ENCODE measurements at regions not wholly inside any gene's neighbourhood (a gene's known extent, or its start where the extent isn't known, plus 50 kb on each side); places are given as distances from the start of the nearest gene placed in this dataset.

GRCh38 chr20:54344832-54345231, 130.6 kb upstream of the DOK5 start:
- Mint-ChIP-seq H3K36me3 (ENCODE audit: insufficient read depth, unreplicated experiment) (no peaks in the 10 kb centered on the region), H3K9me3 (ENCODE audit: unreplicated experiment) (no peaks in the 10 kb centered on the region), H3K4me3 (ENCODE audit: unreplicated experiment) (no peak overlapping the region), H3K27ac (ENCODE audit: unreplicated experiment) (no peak overlapping the region), H3K27me3 (ENCODE audit: insufficient read depth, unreplicated experiment) (peaks cover 5% of the 10 kb centered on the region), H3K4me1 (ENCODE audit: low read depth, unreplicated experiment) (no peaks in the 10 kb centered on the region)
- Histone ChIP-seq H3K4me1 (no peaks in the 10 kb centered on the region), H3K36me3 (ENCODE audit: control insufficient read depth, insufficient read depth, low read length) (no peaks in the 10 kb centered on the region), H3K9me3 (no peaks in the 10 kb centered on the region), H3K4me3 (ENCODE audit: low read depth, low read length) (no peak overlapping the region), H3K27me3 (replicated peaks; ENCODE audit: control insufficient read depth, insufficient read depth, low read length) (no peaks in the 10 kb centered on the region)
- intact Hi-C loops (cut with micrococcal nuclease; ENCODE audit: unreplicated experiment) = no loop called here
- POLR2A ChIA-PET = no interaction called here
- DNase-seq = no peak
- CTCF ChIA-PET = no interaction called here
- BruUV-seq (replicated peaks) = no TSS peak
- TF ChIP-seq, protein P1, sequence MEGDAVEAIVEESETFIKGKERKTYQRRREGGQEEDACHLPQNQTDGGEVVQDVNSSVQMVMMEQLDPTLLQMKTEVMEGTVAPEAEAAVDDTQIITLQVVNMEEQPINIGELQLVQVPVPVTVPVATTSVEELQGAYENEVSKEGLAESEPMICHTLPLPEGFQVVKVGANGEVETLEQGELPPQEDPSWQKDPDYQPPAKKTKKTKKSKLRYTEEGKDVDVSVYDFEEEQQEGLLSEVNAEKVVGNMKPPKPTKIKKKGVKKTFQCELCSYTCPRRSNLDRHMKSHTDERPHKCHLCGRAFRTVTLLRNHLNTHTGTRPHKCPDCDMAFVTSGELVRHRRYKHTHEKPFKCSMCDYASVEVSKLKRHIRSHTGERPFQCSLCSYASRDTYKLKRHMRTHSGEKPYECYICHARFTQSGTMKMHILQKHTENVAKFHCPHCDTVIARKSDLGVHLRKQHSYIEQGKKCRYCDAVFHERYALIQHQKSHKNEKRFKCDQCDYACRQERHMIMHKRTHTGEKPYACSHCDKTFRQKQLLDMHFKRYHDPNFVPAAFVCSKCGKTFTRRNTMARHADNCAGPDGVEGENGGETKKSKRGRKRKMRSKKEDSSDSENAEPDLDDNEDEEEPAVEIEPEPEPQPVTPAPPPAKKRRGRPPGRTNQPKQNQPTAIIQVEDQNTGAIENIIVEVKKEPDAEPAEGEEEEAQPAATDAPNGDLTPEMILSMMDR (IDR thresholded peaks at IDR 0.05; ENCODE audit: insufficient read depth in 1 of 2, low read depth in 1 of 2, low read length in 1 of 2, severe bottlenecking in 1 of 2, unreplicated experiment in 1 of 2) = no peak

- no peak for DNase-seq
- Mint-ChIP-seq H3K36me3 (ENCODE audit: insufficient read depth, unreplicated experiment) (no peaks in the 10 kb centered on the region), H3K27me3 (ENCODE audit: insufficient read depth, unreplicated experiment) (peaks cover 5% of the 10 kb centered on the region), H3K4me3 (ENCODE audit: unreplicated experiment) (no peak overlapping the region), H3K27ac (ENCODE audit: unreplicated experiment) (no peak overlapping the region), H3K4me1 (ENCODE audit: low read depth, unreplicated experiment) (no peaks in the 10 kb centered on the region), H3K9me3 (ENCODE audit: unreplicated experiment) (no peaks in the 10 kb centered on the region)
- H3K9me3 ChIP-seq = no peaks in the 10 kb centered on the region
- CTCF ChIA-PET = no interaction called here
- H3K36me3 ChIP-seq (ENCODE audit: control insufficient read depth, insufficient read depth, low read length) = no peaks in the 10 kb centered on the region
- no TSS peak for BruUV-seq (replicated peaks)
- no peaks in the 10 kb centered on the region for H3K4me1 ChIP-seq
- intact Hi-C loops (cut with micrococcal nuclease; ENCODE audit: unreplicated experiment) = no loop called here
- H3K4me3 ChIP-seq (ENCODE audit: low read depth, low read length) = no peak overlapping the region
- TF ChIP-seq, protein P1 (IDR thresholded peaks at IDR 0.05; ENCODE audit: insufficient read depth in 1 of 2, low read depth in 1 of 2, low read length in 1 of 2, severe bottlenecking in 1 of 2, unreplicated experiment in 1 of 2) = no peak
- H3K27me3 ChIP-seq (replicated peaks; ENCODE audit: control insufficient read depth, insufficient read depth, low read length) = no peaks in the 10 kb centered on the region
- POLR2A ChIA-PET = no interaction called here
Measured at GRCh38 chr20:54345301-54345724, 130.1 kb upstream of the DOK5 start.

GRCh38 chr20:54345821-54346220, 129.6 kb upstream of the DOK5 start:
- intact Hi-C loops (cut with micrococcal nuclease; ENCODE audit: unreplicated experiment) = no loop called here
- no peaks in the 10 kb centered on the region for H3K36me3 ChIP-seq (ENCODE audit: control insufficient read depth, insufficient read depth, low read length)
- no peaks in the 10 kb centered on the region for H3K4me1 Mint-ChIP-seq (ENCODE audit: low read depth, unreplicated experiment)
- TF ChIP-seq, protein P1 (IDR thresholded peaks at IDR 0.05; ENCODE audit: insufficient read depth in 1 of 2, low read depth in 1 of 2, low read length in 1 of 2, severe bottlenecking in 1 of 2, unreplicated experiment in 1 of 2) = no peak
- no peaks in the 10 kb centered on the region for H3K9me3 ChIP-seq
- H3K27me3 ChIP-seq (replicated peaks; ENCODE audit: control insufficient read depth, insufficient read depth, low read length) = no peaks in the 10 kb centered on the region
- no TSS peak for BruUV-seq (replicated peaks)
- H3K4me3 ChIP-seq (ENCODE audit: low read depth, low read length) = no peak overlapping the region
- ChIA-PET CTCF (no interaction called here), POLR2A (no interaction called here)
- H3K27ac Mint-ChIP-seq (ENCODE audit: unreplicated experiment) = no peak overlapping the region
- no peak overlapping the region for H3K4me3 Mint-ChIP-seq (ENCODE audit: unreplicated experiment)
- no peaks in the 10 kb centered on the region for H3K4me1 ChIP-seq
- H3K36me3 Mint-ChIP-seq (ENCODE audit: insufficient read depth, unreplicated experiment) = no peaks in the 10 kb centered on the region
- H3K9me3 Mint-ChIP-seq (ENCODE audit: unreplicated experiment) = no peaks in the 10 kb centered on the region
- H3K27me3 Mint-ChIP-seq (ENCODE audit: insufficient read depth, unreplicated experiment) = peaks cover 5% of the 10 kb centered on the region
- no peak for DNase-seq

Measured in Caco-2 (cell line).